ENCODE measurements at regions not wholly inside any gene's neighbourhood (a gene's known extent, or its start where the extent isn't known, plus 50 kb on each side); places are given as distances from the start of the nearest gene placed in this dataset.

GRCh38 chr19:30920222-30920621 lies 429.0 kb downstream of the TSHZ3 start:
- H3K4me1 ChIP-seq: no peaks in the 10 kb centered on the region
- TF ChIP-seq, protein P1, sequence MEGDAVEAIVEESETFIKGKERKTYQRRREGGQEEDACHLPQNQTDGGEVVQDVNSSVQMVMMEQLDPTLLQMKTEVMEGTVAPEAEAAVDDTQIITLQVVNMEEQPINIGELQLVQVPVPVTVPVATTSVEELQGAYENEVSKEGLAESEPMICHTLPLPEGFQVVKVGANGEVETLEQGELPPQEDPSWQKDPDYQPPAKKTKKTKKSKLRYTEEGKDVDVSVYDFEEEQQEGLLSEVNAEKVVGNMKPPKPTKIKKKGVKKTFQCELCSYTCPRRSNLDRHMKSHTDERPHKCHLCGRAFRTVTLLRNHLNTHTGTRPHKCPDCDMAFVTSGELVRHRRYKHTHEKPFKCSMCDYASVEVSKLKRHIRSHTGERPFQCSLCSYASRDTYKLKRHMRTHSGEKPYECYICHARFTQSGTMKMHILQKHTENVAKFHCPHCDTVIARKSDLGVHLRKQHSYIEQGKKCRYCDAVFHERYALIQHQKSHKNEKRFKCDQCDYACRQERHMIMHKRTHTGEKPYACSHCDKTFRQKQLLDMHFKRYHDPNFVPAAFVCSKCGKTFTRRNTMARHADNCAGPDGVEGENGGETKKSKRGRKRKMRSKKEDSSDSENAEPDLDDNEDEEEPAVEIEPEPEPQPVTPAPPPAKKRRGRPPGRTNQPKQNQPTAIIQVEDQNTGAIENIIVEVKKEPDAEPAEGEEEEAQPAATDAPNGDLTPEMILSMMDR (IDR thresholded peaks at IDR 0.05): no peak
- 45 to 52% methylated on average over 11 of the region's 11 CpGs for WGBS, 2 donors
- H3K36me3 ChIP-seq: no peaks in the 10 kb centered on the region
- no peak overlapping the region for H3K4me3 ChIP-seq
- intact Hi-C loops (cut with DNase I): no loop called here
- no peak for DNase-seq
- ATAC-seq: no peak
- peaks cover 0 to 42% (median 27%) of the 10 kb centered on the region in 7 donors for H3K27me3 ChIP-seq
- H3K9me3 ChIP-seq: no peaks in the 10 kb centered on the region
- H3K27ac ChIP-seq: no peak overlapping the region

DNA sequence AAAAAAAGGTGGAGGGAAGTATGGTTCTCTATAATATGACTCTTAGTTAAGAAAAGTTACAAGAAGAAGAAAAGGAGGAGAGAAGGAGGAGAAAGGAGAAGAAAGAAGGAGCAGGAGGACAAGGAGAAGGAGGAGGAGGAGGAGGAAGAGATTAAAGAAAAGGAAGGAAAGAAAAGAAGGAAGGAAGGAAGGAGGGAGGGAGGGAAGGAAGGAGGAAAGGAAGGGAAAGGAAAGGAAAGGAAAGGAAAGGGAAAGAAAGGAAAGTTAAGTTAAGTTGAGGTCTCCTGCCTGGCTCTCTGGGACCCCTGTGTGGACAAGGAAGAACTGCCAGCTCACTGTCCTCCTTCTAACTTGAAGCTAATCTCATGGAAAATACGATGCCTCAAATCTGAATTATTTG lies 429.5 kb downstream of the TSHZ3 start:
- WGBS, 2 donors: 41 to 42% methylated on average over 1 of the region's 1 CpG
- Histone ChIP-seq H3K36me3 (no peaks in the 10 kb centered on the region), H3K4me1 (no peaks in the 10 kb centered on the region), H3K9me3 (no peaks in the 10 kb centered on the region), H3K27ac (no peak overlapping the region), H3K27me3 (peaks cover 0 to 37% (median 27%) of the 10 kb centered on the region in 7 donors), H3K4me3 (no peak overlapping the region)
- TF ChIP-seq, protein P1 (IDR thresholded peaks at IDR 0.05): no peak
- ATAC-seq (no peak), DNase-seq (no peak)
- intact Hi-C loops (cut with DNase I): no loop called here

GRCh38 chr19:30916238-30916637 lies 433.0 kb downstream of the TSHZ3 start:
- Histone ChIP-seq H3K27ac (no peak overlapping the region), H3K9me3 (no peaks in the 10 kb centered on the region), H3K4me3 (no peak overlapping the region), H3K27me3 (peaks cover 0 to 35% (median 20%) of the 10 kb centered on the region in 7 donors), H3K4me1 (no peaks in the 10 kb centered on the region), H3K36me3 (no peaks in the 10 kb centered on the region)
- WGBS, 2 donors: 61 to 69% methylated on average over 9 of the region's 9 CpGs
- intact Hi-C loops (cut with DNase I): no loop called here
- DNase-seq: no peak
- no peak for ATAC-seq
- TF ChIP-seq, protein P1 (IDR thresholded peaks at IDR 0.05): no peak

- no peaks in the 10 kb centered on the region for H3K9me3 ChIP-seq
- no peak overlapping the region for H3K4me3 ChIP-seq
- DNase-seq (no peak), ATAC-seq (no peak)
- 68 to 76% methylated on average over 3 of the region's 3 CpGs for WGBS, 2 donors
- peaks cover 0 to 3% (median 0%) of the 10 kb centered on the region in 7 donors for H3K27me3 ChIP-seq
- TF ChIP-seq, protein P1 (IDR thresholded peaks at IDR 0.05): no peak
- no peaks in the 10 kb centered on the region for H3K36me3 ChIP-seq
- intact Hi-C loops (cut with DNase I): no loop called here
- H3K27ac ChIP-seq: no peak overlapping the region
- no peaks in the 10 kb centered on the region for H3K4me1 ChIP-seq
Measured at GRCh38 chr19:30911491-30911890, 437.7 kb downstream of the TSHZ3 start.
